ENCODE measurements at regions not wholly inside any gene's neighbourhood (a gene's known extent, or its start where the extent isn't known, plus 50 kb on each side); places are given as distances from the start of the nearest gene placed in this dataset.

DNA sequence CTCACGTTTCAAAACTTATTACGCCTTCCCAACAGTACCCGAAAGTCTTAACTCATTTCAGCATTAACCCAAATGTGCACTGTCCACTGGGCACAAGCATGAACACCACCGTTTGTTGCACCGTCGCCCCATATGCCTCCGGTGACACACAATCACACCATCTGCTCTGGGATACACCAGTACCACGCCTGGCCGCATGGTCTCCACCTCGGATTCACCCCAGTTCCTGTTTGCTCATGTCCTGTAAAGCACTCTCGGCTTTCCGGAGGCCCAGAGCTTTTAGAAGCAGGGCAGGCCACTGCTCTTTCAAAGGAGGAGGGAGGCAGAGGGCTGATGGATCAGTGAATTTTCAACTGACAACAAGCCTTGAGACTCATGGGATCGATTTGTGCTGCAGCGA lies 1570.0 kb upstream of the DEFB115 start:
- Mint-ChIP-seq H3K4me1 (no peaks in the 10 kb centered on the region), H3K27me3 (ENCODE audit: low read depth) (no peaks in the 10 kb centered on the region)

DNA sequence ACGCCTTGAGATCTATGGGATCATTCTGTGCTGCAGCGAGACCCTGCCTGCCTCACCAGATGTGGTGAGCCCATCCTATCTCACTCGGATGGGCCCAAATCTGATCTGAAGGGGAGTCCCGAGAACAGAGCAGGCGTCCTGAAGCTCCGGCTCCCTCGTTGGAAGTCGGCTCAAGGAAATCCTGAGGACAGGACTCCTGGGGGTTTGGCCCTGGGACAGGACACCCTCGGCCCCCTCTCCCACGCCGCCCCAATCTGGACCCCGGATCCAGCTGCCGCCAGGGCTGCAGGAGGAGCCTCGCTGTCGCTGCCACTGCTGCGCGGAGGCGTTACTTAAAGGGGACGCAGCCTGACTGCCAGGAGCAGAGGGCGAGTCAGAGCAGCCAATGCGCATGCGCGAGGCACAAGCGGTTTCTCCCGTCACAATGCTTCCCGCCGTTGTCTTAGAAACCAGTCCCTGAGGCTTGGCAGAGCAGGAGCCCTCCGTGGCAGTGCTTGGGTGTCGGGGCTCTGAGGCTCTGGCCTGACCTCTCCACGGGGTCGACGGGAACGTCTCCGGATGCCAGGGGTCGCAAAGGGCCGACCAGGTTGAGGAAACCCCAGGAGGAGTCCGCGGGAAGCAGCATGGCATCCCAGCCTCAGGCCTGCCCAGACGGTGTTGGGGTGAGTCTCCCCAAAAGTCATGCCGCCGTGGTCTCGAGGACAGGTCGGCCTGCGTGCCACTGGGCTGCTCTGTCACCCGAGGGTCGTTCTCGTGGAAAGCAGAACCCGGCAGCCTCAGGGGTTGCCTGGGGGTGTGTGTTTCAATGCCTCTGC lies 1567.8 kb upstream of the DEFB115 start:
- Mint-ChIP-seq H3K36me3 (peaks cover 2% of the 10 kb centered on the region), H3K4me3 (no peak overlapping the region), H3K4me1 (no peaks in the 10 kb centered on the region), H3K27me3 (ENCODE audit: low read depth) (no peaks in the 10 kb centered on the region), H3K27ac (no peak overlapping the region), H3K9me3 (peaks cover 50% of the 10 kb centered on the region)
- DNase-seq (ENCODE audit: low spot score in 2 of 2, unreplicated experiment in 2 of 2): no peak
- TF ChIP-seq, protein P1, sequence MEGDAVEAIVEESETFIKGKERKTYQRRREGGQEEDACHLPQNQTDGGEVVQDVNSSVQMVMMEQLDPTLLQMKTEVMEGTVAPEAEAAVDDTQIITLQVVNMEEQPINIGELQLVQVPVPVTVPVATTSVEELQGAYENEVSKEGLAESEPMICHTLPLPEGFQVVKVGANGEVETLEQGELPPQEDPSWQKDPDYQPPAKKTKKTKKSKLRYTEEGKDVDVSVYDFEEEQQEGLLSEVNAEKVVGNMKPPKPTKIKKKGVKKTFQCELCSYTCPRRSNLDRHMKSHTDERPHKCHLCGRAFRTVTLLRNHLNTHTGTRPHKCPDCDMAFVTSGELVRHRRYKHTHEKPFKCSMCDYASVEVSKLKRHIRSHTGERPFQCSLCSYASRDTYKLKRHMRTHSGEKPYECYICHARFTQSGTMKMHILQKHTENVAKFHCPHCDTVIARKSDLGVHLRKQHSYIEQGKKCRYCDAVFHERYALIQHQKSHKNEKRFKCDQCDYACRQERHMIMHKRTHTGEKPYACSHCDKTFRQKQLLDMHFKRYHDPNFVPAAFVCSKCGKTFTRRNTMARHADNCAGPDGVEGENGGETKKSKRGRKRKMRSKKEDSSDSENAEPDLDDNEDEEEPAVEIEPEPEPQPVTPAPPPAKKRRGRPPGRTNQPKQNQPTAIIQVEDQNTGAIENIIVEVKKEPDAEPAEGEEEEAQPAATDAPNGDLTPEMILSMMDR (IDR thresholded peaks at IDR 0.05; ENCODE audit: unreplicated experiment): no peak

More for the DNA sequence above, 1570.0 kb upstream of the DEFB115 start:
- Mint-ChIP-seq H3K36me3 (peaks cover 2% of the 10 kb centered on the region), H3K9me3 (peaks cover 38% of the 10 kb centered on the region), H3K4me3 (no peak overlapping the region), H3K27ac (no peak overlapping the region)
- TF ChIP-seq, protein P1 (IDR thresholded peaks at IDR 0.05; ENCODE audit: unreplicated experiment): no peak
- DNase-seq (ENCODE audit: low spot score in 2 of 2, unreplicated experiment in 2 of 2): no peak

DNA sequence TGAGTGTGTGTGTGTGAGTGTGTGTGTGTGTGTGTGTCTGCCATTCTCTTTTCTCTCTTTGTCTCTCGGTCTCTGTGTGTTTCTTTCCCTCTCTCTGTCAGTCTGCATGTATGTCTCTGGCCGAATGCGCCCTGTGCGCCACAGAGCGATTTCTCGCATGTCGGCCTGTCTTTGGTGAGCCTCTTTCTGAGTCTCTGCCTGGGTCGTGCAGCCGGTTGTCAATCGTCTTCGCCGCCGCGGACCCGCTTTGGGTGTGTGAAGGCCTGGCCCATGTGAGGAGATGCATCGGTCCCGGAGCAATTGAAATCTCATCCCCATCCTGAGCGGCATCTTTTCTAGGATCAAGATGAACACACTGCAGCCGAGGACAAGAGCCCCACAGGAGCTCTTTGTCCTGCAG lies 1567.2 kb upstream of the DEFB115 start:
- Mint-ChIP-seq H3K27ac (no peak overlapping the region), H3K27me3 (ENCODE audit: low read depth) (no peaks in the 10 kb centered on the region), H3K4me3 (no peak overlapping the region), H3K36me3 (peaks cover 3% of the 10 kb centered on the region), H3K9me3 (peaks cover 54% of the 10 kb centered on the region), H3K4me1 (no peaks in the 10 kb centered on the region)
- no peak for DNase-seq (ENCODE audit: low spot score in 2 of 2, unreplicated experiment in 2 of 2)
- TF ChIP-seq, protein P1 (IDR thresholded peaks at IDR 0.05; ENCODE audit: unreplicated experiment): no peak

DNA sequence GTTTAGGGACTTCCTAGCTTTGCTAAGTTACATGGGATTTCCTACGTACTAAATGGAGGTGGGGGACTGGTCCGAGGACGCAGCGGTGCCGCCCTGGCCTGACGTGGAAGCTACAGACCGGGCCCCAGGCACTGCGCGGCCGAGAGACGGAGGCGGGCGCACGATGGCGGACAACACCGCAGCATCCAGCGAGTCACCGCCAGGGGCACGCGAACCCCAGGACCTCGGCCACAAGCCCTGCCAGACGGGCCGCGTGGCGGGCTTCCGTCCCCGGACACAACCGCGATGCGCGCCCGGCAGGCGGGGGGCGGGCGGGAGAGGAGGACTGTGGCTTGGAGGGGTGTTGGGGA lies 1516.9 kb upstream of the DEFB115 start:
- Mint-ChIP-seq H3K27me3 (ENCODE audit: low read depth) (no peaks in the 10 kb centered on the region), H3K9me3 (peaks cover 37% of the 10 kb centered on the region), H3K27ac (no peak overlapping the region), H3K4me1 (no peaks in the 10 kb centered on the region), H3K4me3 (no peak overlapping the region), H3K36me3 (peaks cover 9% of the 10 kb centered on the region)
- TF ChIP-seq, protein P1 (IDR thresholded peaks at IDR 0.05; ENCODE audit: unreplicated experiment): no peak
- no peak for DNase-seq (ENCODE audit: low spot score in 2 of 2, unreplicated experiment in 2 of 2)

DNA sequence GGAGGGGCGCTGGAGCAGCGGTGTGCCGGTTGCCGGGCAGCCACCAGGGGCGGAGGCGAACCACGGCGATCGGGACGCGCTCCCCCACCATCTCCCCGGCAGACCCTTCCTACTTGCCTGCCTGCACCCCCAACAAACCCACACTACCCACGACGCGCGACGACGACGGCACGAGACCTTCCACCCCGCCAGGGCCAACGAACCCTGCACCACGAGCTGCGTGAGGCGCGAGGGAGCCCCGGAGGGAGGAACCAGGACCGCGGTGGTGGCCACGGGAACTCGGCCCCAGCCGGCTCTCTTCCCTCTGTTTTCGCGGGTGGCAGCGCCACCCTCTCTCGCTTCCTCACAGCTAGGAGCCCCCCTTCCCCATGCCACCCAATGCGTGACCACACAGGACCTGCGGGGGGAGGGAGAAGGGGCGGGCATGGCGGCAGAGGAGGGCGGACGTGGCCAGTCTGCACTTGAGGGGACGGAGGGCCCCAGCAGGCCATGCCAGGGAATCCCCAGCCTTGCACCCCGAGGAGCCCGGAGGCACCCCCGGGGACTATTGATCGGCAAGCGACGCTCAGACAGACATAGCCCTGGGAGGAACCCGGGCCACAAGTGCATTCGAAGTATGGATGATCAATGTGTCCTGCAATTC lies 1516.4 kb upstream of the DEFB115 start:
- Mint-ChIP-seq H3K4me3 (no peak overlapping the region), H3K4me1 (no peaks in the 10 kb centered on the region), H3K27me3 (ENCODE audit: low read depth) (no peaks in the 10 kb centered on the region), H3K9me3 (peaks cover 35% of the 10 kb centered on the region), H3K36me3 (peaks cover 10% of the 10 kb centered on the region), H3K27ac (no peak overlapping the region)
- TF ChIP-seq, protein P1 (IDR thresholded peaks at IDR 0.05; ENCODE audit: unreplicated experiment): no peak
- DNase-seq (ENCODE audit: low spot score in 2 of 2, unreplicated experiment in 2 of 2): no peak
